IMR-90 (cell line): ENCODE measurements at regions not wholly inside any gene's neighbourhood (a gene's known extent, or its start where the extent isn't known, plus 50 kb on each side); places are given as distances from the start of the nearest gene placed in this dataset.

Experiments used
- ATAC-seq: fragments of 200-7000 bp; cut with Tn5 transposase; 2 replicates; pipeline ENCODE4 v1.9.1; 2020; ENCODE audit warnings: low read depth, mild to moderate bottlenecking, moderate library complexity
- BruUV-seq: library from RNA; stranded (reverse); fragments of 400-500 nt; replicated peaks from 2 replicates; lab custom pipeline; 2021; lab: Mats Ljungman, UMichigan
- CTCF ChIA-PET: fragments of 300-600 bp; formaldehyde crosslinking; extraction: SDS; loops from one replicate; lab custom pipeline; 2021; ENCODE audit warnings: antibody characterized with exemption; lab: Yijun Ruan, JAX
- POLR2A ChIA-PET: fragments of 300-600 bp; sonication (Branson Sonifier 250); formaldehyde crosslinking; loops from one replicate; lab custom pipeline; 2022; ENCODE audit warnings: antibody characterized with exemption; ENCODE audit not compliant: unreplicated experiment; lab: Charles Lee
- DNase-seq: peaks from one replicate; pipeline ENCODE4 v3.0.0; 2013
- H2AFZ ChIP-seq: replicated peaks from 2 replicates; pipeline ENCODE3; 2013; ENCODE audit warnings: low read length, mild to moderate bottlenecking; ENCODE audit not compliant: poor library complexity
- H2AK5ac ChIP-seq: 2 replicates; pipeline ENCODE4 v1.6.1; 2013; ENCODE audit warnings: low read depth, low read length, inconsistent platforms
- H2AK9ac ChIP-seq: replicated peaks from 2 replicates; pipeline ENCODE3; 2013; ENCODE audit warnings: mild to moderate bottlenecking, low read depth, low read length, moderate library complexity; ENCODE audit not compliant: poor library complexity
- H2BK120ac ChIP-seq: 2 replicates; pipeline ENCODE4 v1.6.1; 2013; ENCODE audit warnings: low read depth, low read length, inconsistent platforms
- H2BK15ac ChIP-seq: 3 replicates; pipeline ENCODE4 v1.6.1; 2013; ENCODE audit warnings: low read depth, low read length, inconsistent platforms
- H2BK20ac ChIP-seq: 2 replicates; pipeline ENCODE4 v1.6.1; 2013; ENCODE audit warnings: low read depth, mild to moderate bottlenecking, inconsistent platforms, low read length, moderate library complexity
- H2BK5ac ChIP-seq: 2 replicates; pipeline ENCODE4 v1.6.1; 2013; ENCODE audit warnings: mild to moderate bottlenecking, low read depth, low read length, inconsistent platforms; ENCODE audit not compliant: poor library complexity, severe bottlenecking
- H3K14ac ChIP-seq: replicated peaks from 2 replicates; pipeline ENCODE4 v1.6.1; 2013; ENCODE audit warnings: low read depth, low read length, inconsistent platforms
- H3K18ac ChIP-seq: 2 replicates; pipeline ENCODE4 v1.6.1; 2013; ENCODE audit warnings: low read depth, low read length, control low read depth
- H3K23ac ChIP-seq: 2 replicates; pipeline ENCODE4 v1.6.1; 2013; ENCODE audit warnings: low read depth, low read length, inconsistent platforms
- H3K27ac ChIP-seq: 2 replicates; pipeline ENCODE4 v1.5.1; 2013; ENCODE audit warnings: mild to moderate bottlenecking, control low read depth, low read length; ENCODE audit not compliant: insufficient read depth
- H3K27me3 ChIP-seq: 2 replicates; pipeline ENCODE4 v1.6.1; 2013; ENCODE audit warnings: low read length; ENCODE audit not compliant: control insufficient read depth, insufficient read depth
- H3K36me3 ChIP-seq: 2 replicates; pipeline ENCODE4 v1.6.1; 2013; ENCODE audit warnings: low read length, mixed read lengths; ENCODE audit not compliant: control insufficient read depth, insufficient read depth
- H3K4ac ChIP-seq: 2 replicates; pipeline ENCODE4 v1.6.1; 2013; ENCODE audit warnings: low read depth, low read length, inconsistent platforms
- H3K4me1 ChIP-seq: 2 replicates; pipeline ENCODE4 v1.6.1; 2013; ENCODE audit warnings: low read length, mixed read lengths; ENCODE audit not compliant: control insufficient read depth, insufficient read depth
- H3K4me2 ChIP-seq: 2 replicates; pipeline ENCODE4 v1.6.1; 2013; ENCODE audit warnings: low read depth, mild to moderate bottlenecking, control low read depth, low read length, moderate library complexity
- H3K4me3 ChIP-seq: 2 replicates; pipeline ENCODE4 v1.5.1; 2013; ENCODE audit warnings: low read depth, mild to moderate bottlenecking, control low read depth, low read length, moderate library complexity; ENCODE audit not compliant: insufficient read depth
- H3K56ac ChIP-seq: 2 replicates; pipeline ENCODE4 v1.6.1; 2013; ENCODE audit warnings: low read length, inconsistent platforms; ENCODE audit not compliant: insufficient read depth; ENCODE audit errors: extremely low read depth
- H3K79me1 ChIP-seq, 2 experiments: 2 replicates each; pipeline ENCODE4 v1.6.1; 2013; ENCODE audit warnings: low read length in 2 of 2, inconsistent platforms in 1 of 2, low read depth in 1 of 2
- H3K9ac ChIP-seq: 2 replicates; pipeline ENCODE4 v1.6.1; 2013; ENCODE audit warnings: low read depth, low read length, control low read depth
- H3K9me1 ChIP-seq: 2 replicates; pipeline ENCODE4 v1.6.1; 2013; ENCODE audit warnings: low read length, inconsistent platforms; ENCODE audit not compliant: insufficient read depth
- H3K9me3 ChIP-seq: 2 replicates; pipeline ENCODE4 v1.6.1; 2013; ENCODE audit warnings: low read length; ENCODE audit not compliant: control insufficient read depth, insufficient read depth
- H4K20me1 ChIP-seq: 2 replicates; pipeline ENCODE4 v1.6.1; 2013; ENCODE audit warnings: low read length, inconsistent platforms; ENCODE audit not compliant: insufficient read depth
- H4K5ac ChIP-seq: 2 replicates; pipeline ENCODE4 v1.6.1; 2013; ENCODE audit warnings: mild to moderate bottlenecking, low read depth, low read length, control low read depth
- H4K8ac ChIP-seq, 2 experiments: 2 replicates each; pipeline ENCODE4 v1.6.1; 2013; ENCODE audit warnings: low read depth in 2 of 2, low read length in 2 of 2, control low read depth in 1 of 2, inconsistent platforms in 1 of 2
- H4K91ac ChIP-seq: 2 replicates; pipeline ENCODE4 v1.6.1; 2013; ENCODE audit warnings: low read depth, low read length, inconsistent platforms; ENCODE audit not compliant: insufficient read depth
- MXI1 ChIP-seq: IDR thresholded peaks from 2 replicates; pipeline ENCODE4 v1.6.1; 2012; ENCODE audit warnings: low read depth, mild to moderate bottlenecking, low read length, moderate library complexity, borderline replicate concordance
- RAD21 ChIP-seq: IDR thresholded peaks from 2 replicates; pipeline ENCODE4 v1.6.1; 2012; ENCODE audit warnings: low read length, improper control_type of control experiment
- RCOR1 ChIP-seq: IDR thresholded peaks from 2 replicates; pipeline ENCODE4 v1.6.1; 2012; ENCODE audit warnings: mild to moderate bottlenecking, low read length, improper control_type of control experiment; ENCODE audit not compliant: insufficient replicate concordance
- SMC3 ChIP-seq: fragments of 150-350 bp; IDR thresholded peaks from 2 replicates; pipeline ENCODE4 v1.6.1; 2016; ENCODE audit warnings: low read depth, mild to moderate bottlenecking, antibody characterized with exemption, low read length, moderate library complexity
- WGBS, 2 experiments: methylation state at CpG; one replicate each; pipeline versions ENCODE4 v1.1.5 to v1.1.7; 2013; ENCODE audit warnings: missing lambda C conversion rate in 2 of 2; ENCODE audit not compliant: insufficient read length in 1 of 2; ENCODE audit errors: extremely low coverage in 2 of 2; 5-methylcytosine and 5-hydroxymethylcytosine counted together
- dilution Hi-C: fragments of 300-500 bp; cut with HindIII; formaldehyde crosslinking; loops from one replicate; pipeline ENCODE4 v1.14.3; 2018; ENCODE audit warnings: low sequenced_read_pairs; ENCODE audit not compliant: unreplicated experiment
- in situ Hi-C: fragments of 300-500 bp; cut with MboI; formaldehyde crosslinking; loops from 3 replicates; pipeline ENCODE4 v1.14.3; 2019; ENCODE audit warnings: low sequenced_read_pairs, inconsistent platforms, mixed read lengths
- intact Hi-C: fragments of 100-400 bp; cut with micrococcal nuclease; formaldehyde crosslinking; loops from 2 replicates; pipeline ENCODE4 v1.10.0; 2022

DNA sequence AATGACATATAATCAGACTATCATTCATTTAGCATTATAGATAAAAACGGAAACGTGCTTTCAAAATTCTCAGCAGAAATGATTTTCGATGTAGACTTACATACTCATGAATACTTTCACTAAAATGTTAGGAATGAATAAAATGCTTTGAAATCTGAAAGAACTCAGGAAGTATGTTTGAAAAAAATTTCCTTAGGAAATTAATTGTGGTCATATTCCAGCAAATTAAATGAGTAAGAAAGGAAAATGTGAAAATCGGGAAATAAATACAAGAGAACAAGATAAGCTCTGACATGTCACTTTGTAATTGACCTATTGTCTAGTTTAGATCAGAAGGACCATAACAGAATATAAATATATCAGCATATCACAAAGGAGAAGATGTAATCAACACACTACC is 981.0 kb upstream of the CDH2 start:
- peaks cover 0 to 8% of the 10 kb centered on the region in 2 experiments; a peak in 1 of 4 replicates for H3K79me1 ChIP-seq
- H3K27ac ChIP-seq, result peak overlapping the region; percentile 46; the same call in 1 of the 2 replicates
- H3K27me3 ChIP-seq, result no peaks in the 10 kb centered on the region
- dilution Hi-C loops (no loop called here), intact Hi-C loops (no loop called here), in situ Hi-C loops (no loop called here)
- DNase-seq, result peak; percentile 22
- H2BK15ac ChIP-seq, result no peak overlapping the region
- H3K14ac ChIP-seq, result no peak overlapping the region
- ATAC-seq, result no peak
- H2AK9ac ChIP-seq, result no peak overlapping the region
- no peaks in the 10 kb centered on the region for H3K36me3 ChIP-seq
- ChIA-PET CTCF (no interaction called here), POLR2A (no interaction called here)
- H4K20me1 ChIP-seq, result no peaks in the 10 kb centered on the region
- H2AFZ ChIP-seq, result no peak overlapping the region
- H4K91ac ChIP-seq, result no peak overlapping the region
- H3K4ac ChIP-seq, result 0 out of 2 replicates have a peak overlapping the region, but pooled peaks have one; percentile 32
- H3K56ac ChIP-seq, result no peak overlapping the region
- no CpG with 5 or more reads among the region's 4 CpGs for WGBS, 2 experiments
- no peak overlapping the region for H2AK5ac ChIP-seq
- no peaks in the 10 kb centered on the region for H3K9me3 ChIP-seq
- H4K8ac ChIP-seq, result peak overlapping the region in 1 of 2 experiments; percentile 22; a peak in 1 of 4 replicates
- no peak overlapping the region for H3K4me2 ChIP-seq
- H3K18ac ChIP-seq, result no peak overlapping the region
- no peak overlapping the region; the same call in 1 of the 2 replicates for H3K23ac ChIP-seq
- peaks cover 14% of the 10 kb centered on the region for H3K4me1 ChIP-seq
- no peak overlapping the region for H3K4me3 ChIP-seq
- peak overlapping the region; percentile 56; the same call in 1 of the 2 replicates for H2BK120ac ChIP-seq
- H2BK20ac ChIP-seq, result peak overlapping the region; percentile 67; the same call in 1 of the 2 replicates
- H3K9ac ChIP-seq, result no peak overlapping the region
- no peak overlapping the region; the same call in 1 of the 2 replicates for H4K5ac ChIP-seq
- BruUV-seq, result no TSS peak
- no peaks in the 10 kb centered on the region for H3K9me1 ChIP-seq
- peak overlapping the region; percentile 94 for H2BK5ac ChIP-seq
- no peak for TF ChIP-seq SMC3
- TF ChIP-seq RAD21, result no peak
- no peak for TF ChIP-seq MXI1
- no peak for TF ChIP-seq RCOR1
